ENCODE measurements at regions not wholly inside any gene's neighbourhood (a gene's known extent, or its start where the extent isn't known, plus 50 kb on each side); places are given as distances from the start of the nearest gene placed in this dataset.

GRCh38 chr13:44172281-44172810, 201.3 kb upstream of the SERP2 start:
- H3F3A ChIP-seq (replicated peaks; ENCODE audit: low read depth) = no peaks in the 10 kb centered on the region
- Mint-ChIP-seq H3K4me3 (no peak overlapping the region), H3K27me3 (ENCODE audit: insufficient read depth, low read depth, poor library complexity) (peaks cover 2% of the 10 kb centered on the region), H3K27ac (no peak overlapping the region), H3K9me3 (no peaks in the 10 kb centered on the region), H3K36me3 (ENCODE audit: low read depth) (no peaks in the 10 kb centered on the region; the same call in 2 of the 3 replicates), H3K4me1 (peaks cover 3% of the 10 kb centered on the region; the same call in 1 of the 3 replicates)
- DNase-seq (ENCODE audit: low spot score) (no peak), ATAC-seq (peak; percentile 49; the same call in 1 of the 3 replicates)
- no peak for TF ChIP-seq EZH2phosphoT487 (IDR thresholded peaks at IDR 0.05; ENCODE audit: unreplicated experiment)
- TF ChIP-seq ZNF331 (CRISPR knock-in tag; IDR thresholded peaks at IDR 0.05; ENCODE audit: low read depth) = no peak
- no peak for TF ChIP-seq STAT1 (IDR thresholded peaks at IDR 0.05; ENCODE audit: unreplicated experiment)
- TF ChIP-seq REST (IDR thresholded peaks at IDR 0.05; ENCODE audit: unreplicated experiment) = no peak
- TF ChIP-seq NANOG (IDR thresholded peaks at IDR 0.05; ENCODE audit: borderline replicate concordance) = no peak
- TF ChIP-seq ZNF114 (CRISPR knock-in tag; IDR thresholded peaks at IDR 0.05) = no peak
- no peak for TF ChIP-seq POLR2AphosphoS5 (IDR thresholded peaks at IDR 0.05; ENCODE audit: low read depth)
- TF ChIP-seq CTCF (conservative IDR thresholded peaks at IDR 0.05; ENCODE audit: low read depth in 2 of 2) = no peak
- TF ChIP-seq EZH2 (IDR thresholded peaks at IDR 0.05; ENCODE audit: low read depth, unreplicated experiment) = no peak
- no peak for TF ChIP-seq ETS1 (IDR thresholded peaks at IDR 0.05)
- no peak for TF ChIP-seq CREB1 (CRISPR knock-in tag; IDR thresholded peaks at IDR 0.05; ENCODE audit: low read depth)
- no peak for TF ChIP-seq ZNF462 (CRISPR knock-in tag; IDR thresholded peaks at IDR 0.05)
- TF ChIP-seq JUNB (IDR thresholded peaks at IDR 0.05; ENCODE audit: unreplicated experiment) = no peak
- H4K20me1 ChIP-seq (replicated peaks; ENCODE audit: insufficient read depth) = no peaks in the 10 kb centered on the region
- H3K4me2 ChIP-seq = no peak overlapping the region
- no peaks in the 10 kb centered on the region for H3K4me1 ChIP-seq (ENCODE audit: insufficient read depth)
- no peak overlapping the region for H3K27ac ChIP-seq (ENCODE audit: low read depth)
- H3K9me2 ChIP-seq (ENCODE audit: insufficient read depth) = no peaks in the 10 kb centered on the region
- no peaks in the 10 kb centered on the region for H3K36me3 ChIP-seq (ENCODE audit: insufficient read depth)
- H3K4me3 ChIP-seq = no peak overlapping the region
- no peaks in the 10 kb centered on the region for H3K79me2 ChIP-seq (replicated peaks; ENCODE audit: insufficient read depth)
- no peaks in the 10 kb centered on the region for H3K27me3 ChIP-seq (ENCODE audit: insufficient read depth)
- no peak overlapping the region for H2AFZ ChIP-seq
